ENCODE measurements at regions not wholly inside any gene's neighbourhood (a gene's known extent, or its start where the extent isn't known, plus 50 kb on each side); places are given as distances from the start of the nearest gene placed in this dataset.
"Not testable (repeated sequence)": the region's sequence is repeated elsewhere in the genome, so short reads cannot be mapped to it uniquely, and the experiment has no call there.

GRCh38 chr2:19089476-19089875, 268.9 kb downstream of the OSR1 start:
- DNase-seq: not testable (repeated sequence)

- DNase-seq: no peak
Measured at GRCh38 chr2:19086231-19086651, 272.2 kb downstream of the OSR1 start.

GRCh38 chr2:19078709-19079108, 279.7 kb downstream of the OSR1 start:
- DNase-seq: no peak

DNA sequence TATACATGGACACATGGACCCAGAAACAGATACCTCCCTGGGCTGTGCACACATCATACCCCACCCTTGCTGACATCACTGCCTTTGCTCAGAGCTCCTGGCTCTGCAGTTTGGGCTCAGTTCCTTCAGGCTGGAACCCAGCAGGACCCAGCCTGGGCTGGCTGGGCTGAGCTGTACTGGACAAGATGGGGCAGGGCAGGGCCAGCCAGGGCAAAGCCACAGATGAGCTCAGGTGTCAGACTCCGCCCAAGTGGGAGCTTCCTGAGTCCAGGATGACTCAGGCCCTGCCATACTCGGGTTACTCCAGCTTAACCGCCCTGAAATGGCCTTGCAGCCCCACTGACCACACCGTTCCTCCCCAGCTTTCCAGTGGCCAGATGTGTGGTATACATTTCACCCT, 284.9 kb downstream of the OSR1 start:
- DNase-seq: no peak

DNA sequence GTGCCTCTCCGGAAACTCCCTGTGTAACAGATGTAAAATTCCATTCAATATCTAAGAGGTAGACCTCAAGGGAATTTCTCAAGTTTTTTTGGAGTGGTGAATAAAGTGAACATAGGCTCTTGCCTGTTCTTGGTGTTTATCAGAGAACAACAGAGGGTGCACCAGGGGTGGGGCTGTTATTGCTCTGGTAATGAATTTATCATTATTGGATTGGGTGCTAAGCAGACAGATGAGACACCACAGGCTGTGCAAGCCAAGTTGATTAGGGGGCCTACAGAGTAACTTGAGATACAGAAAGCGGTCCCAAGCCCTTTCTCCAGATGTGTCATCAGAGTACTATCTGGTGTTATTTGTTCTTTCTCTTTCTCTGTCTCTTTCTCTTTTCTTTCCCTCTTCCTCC, 286.3 kb downstream of the OSR1 start:
- no peak for DNase-seq

DNA sequence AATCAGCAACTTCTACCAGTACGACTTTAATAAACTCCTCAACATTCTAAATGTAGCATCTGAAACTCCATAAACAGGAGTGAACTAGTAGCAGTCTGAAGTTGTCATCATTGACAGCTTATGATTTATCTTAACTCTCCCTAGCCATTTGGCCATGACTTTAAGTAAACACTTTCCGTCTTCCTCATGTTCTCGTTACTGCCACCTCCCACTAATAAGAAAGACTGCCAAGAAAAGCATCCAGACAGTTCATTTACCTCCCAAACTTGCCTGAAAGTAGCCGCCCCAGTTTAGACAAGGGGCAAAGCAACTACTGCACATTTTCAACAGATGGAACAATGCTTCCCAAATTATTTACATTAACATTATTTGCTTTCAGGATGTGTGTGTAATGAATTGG, 287.5 kb downstream of the OSR1 start:
- DNase-seq: no peak

DNA sequence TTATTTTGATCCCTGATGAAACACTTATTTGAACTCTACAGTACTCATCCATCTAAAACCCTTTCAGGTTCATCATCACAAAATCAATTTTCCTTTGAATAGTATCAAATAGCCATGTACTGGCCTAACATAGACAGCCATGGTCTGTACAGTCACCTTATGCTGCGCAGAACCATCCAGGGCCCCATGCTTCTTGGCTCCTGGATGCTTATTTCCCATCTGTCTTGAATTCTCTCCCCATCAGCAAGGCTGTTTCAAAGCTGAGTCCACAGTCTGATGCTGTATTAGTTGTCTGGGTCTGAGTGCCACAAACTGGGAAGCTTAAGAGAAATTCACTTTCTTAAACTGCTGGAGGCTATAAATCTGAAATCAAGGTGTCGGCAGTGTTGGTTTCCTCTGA, 290.2 kb downstream of the OSR1 start:
- no peak for DNase-seq

DNA sequence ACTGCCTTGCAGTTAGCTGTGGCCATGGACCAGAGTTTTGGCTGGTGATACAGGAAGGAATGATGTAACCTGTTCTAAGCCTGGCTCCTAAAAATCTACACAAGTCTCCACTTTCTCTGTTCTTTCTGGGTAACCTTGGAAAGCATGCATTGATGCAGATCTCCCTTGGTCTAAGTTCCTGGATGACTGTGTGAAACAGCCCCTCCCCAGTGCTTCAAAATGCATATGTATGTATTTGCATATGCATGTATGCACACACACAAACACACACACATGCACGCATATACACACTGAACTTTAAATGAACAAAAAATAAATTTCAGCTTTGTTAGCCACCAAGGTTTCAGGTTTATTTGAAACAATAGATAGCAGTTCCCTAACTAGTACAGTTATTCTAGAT, 296.1 kb downstream of the OSR1 start:
- DNase-seq: no peak

GRCh38 chr2:19059076-19059475, 299.3 kb downstream of the OSR1 start:
- no peak for DNase-seq

DNA sequence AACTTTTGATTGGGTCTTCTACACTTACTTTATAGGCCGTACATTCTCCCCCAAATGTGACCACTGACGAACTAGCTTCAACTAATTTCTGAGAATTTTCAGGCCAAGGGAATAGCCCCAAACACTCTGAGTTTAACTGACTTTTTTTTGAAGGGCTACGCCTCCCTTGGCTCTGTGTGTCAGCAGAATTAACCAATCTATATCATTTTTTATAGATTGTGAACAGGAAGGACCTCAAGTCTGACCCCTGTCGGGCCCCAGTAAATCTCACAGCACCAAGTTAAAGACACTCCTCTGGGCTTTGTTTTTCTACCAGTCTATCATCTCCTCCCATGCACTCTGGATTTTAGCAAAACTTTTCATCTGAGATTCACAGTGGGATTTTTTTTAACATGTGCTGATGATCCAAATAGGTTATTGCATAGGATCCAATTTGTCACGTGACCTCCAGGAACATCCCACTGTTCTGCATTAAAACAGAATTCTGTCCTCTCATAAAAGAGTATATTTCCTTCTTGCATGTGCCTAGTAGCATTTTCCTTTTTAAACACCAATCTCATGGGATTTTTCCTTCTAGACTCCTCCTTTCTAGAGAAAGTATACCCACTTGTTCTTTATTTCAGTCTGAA, 307.1 kb downstream of the OSR1 start:
- DNase-seq: no peak

GRCh38 chr2:19050354-19050753, 308.1 kb downstream of the OSR1 start:
- DNase-seq: no peak

GRCh38 chr2:19048593-19049266, 309.7 kb downstream of the OSR1 start:
- DNase-seq: peak; percentile 8

DNA sequence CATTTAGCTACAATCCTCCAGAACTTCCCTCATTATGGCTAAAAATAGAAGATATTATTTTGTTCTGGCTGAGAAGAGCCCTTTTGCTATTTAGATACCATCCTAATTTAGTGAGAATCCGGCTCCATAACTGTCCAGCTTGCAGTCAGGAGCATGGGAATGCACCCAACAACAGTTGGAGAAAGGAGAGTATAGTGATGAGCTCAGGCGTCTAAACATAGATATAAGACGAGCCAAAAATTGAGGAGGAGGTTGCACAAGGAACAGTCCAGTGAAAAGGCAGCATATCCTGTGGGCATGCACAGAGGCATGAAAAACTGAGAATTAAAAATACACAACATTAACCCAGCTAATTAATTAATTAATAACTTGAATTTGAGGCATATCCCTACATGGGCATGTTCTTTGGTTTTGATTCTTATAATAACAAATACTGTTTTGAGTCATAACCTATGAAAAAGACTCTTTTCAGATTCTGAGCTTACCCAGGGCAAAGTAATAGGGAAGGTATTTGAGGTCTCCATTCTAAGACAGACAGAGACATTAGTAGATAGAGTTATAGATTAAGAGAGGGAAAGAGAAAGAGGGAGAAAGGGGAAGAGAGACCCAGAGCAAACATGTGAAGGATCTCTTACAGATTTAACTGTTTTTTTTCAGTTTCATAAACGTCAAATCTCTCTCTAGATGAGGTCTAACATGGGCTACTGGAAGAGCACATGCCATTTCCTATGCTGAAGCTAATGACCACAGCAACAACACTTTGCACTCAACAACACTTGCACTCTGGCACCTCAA, 311.2 kb downstream of the OSR1 start:
- DNase-seq: no peak

- DNase-seq: no peak
Measured at GRCh38 chr2:19045151-19045550, 313.3 kb downstream of the OSR1 start.

DNA sequence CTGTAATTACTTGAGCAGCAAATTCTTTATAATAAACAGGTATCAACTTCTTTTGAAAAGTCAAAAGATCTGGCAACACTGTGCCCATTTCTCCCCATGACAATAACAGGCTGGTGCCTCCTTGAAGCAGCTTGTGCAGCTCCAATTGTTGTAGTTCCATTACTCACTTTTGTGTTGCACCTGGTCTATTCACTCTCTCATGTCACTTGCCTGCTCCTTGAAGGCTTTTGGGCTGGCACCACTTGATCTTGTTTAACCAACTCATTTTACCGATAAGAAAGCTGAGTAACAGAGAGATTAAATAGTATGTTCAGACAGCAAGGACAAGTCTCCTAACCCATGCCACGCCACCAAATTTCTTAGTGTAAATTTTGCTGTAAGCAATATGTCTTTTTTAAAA, 314.5 kb downstream of the OSR1 start:
- DNase-seq: no peak

- no peak for DNase-seq
Measured at GRCh38 chr2:19041434-19042041, 316.9 kb downstream of the OSR1 start.

GRCh38 chr2:19038071-19039015, 320.1 kb downstream of the OSR1 start:
- no peak for DNase-seq

- no peak for DNase-seq
Measured at GRCh38 chr2:19036091-19036490, 322.3 kb downstream of the OSR1 start.

DNA sequence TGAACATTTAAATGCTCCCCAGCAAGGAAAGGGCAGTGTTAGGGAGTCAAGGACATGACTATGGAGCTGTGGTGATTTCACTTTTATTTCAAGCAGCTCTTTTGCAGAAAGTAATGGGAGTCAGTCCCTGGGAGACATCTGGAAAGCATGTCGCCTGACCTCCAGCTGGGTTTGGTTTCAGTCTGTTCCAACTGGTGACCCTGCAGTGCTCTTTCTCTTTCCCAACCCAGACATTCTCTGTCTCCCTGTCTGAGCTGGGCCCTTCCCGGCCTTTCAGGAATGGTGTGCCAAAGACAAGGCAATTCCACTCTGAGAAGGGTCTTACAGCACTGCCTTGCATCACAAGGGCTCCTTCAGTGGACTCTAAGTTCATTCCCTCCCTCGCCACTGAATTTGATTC, 323.2 kb downstream of the OSR1 start:
- DNase-seq: no peak

DNA sequence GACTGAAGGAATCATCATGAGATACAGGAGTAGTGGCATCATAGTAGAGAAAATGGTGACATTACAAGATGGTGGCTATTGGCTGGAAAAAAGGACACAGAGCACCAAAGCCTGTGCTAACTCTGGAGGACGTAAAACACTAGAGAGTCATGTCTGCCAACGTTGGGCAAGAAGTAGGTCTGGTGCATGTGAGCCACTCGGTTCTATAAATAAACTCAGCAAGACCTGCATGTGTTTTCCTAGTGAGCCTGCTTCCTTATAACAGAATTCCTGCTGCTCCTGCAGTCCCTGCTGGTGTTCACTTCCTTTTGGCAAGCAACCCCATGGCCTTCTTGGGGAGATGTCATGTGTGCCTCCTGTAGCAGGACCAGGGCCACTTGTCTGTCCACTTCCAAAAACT, 325.2 kb downstream of the OSR1 start:
- DNase-seq: no peak

GRCh38 chr2:19031642-19032041, 326.8 kb downstream of the OSR1 start:
- no peak for DNase-seq

DNA sequence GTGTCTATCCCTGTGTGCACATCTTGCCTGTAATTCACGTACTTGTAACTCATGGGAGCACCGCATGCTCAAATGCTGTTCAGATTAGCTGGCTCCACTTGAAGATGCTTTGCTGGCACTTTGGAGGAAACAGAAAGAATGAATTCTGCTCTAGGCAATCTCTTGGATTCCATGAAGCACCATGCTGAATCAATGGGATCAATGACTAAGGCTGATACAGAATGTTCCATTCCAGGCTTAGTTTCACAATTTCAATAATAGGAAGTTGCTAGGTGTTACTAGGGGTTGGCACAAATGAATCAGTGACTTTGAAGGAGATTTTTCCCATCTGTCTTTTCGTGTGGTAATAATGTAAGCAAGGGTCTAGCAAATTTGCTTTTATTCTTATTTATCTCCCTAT, 328.8 kb downstream of the OSR1 start:
- DNase-seq: no peak

Data from NCI-H1436 (cell line).